GM23338 (cell line): ENCODE measurements at regions not wholly inside any gene's neighbourhood (a gene's known extent, or its start where the extent isn't known, plus 50 kb on each side); places are given as distances from the start of the nearest gene placed in this dataset.

Source experiments
- ATAC-seq: fragments of 200-7000 bp; cut with Tn5 transposase; 3 replicates; pipeline ENCODE4 v1.9.1; 2020
- DNase-seq: peaks from one replicate; pipeline ENCODE4 v3.0.0-alpha.2; 2015; ENCODE audit warnings: low spot score
- H2AFZ ChIP-seq: fragments of 200-600 bp; sonication (generic); 2 replicates; pipeline ENCODE4 v1.8.0; 2016; ENCODE audit warnings: antibody characterized with exemption, mild to moderate bottlenecking, moderate library complexity
- H3F3A ChIP-seq: fragments of 200-600 bp; sonication (generic); replicated peaks from 2 replicates; pipeline ENCODE4 v1.8.0; 2017; ENCODE audit warnings: antibody characterized with exemption, mixed run types, low read depth
- H3K27ac ChIP-seq: fragments of 200-600 bp; sonication (generic); 2 replicates; pipeline ENCODE4 v1.6.1; 2016; ENCODE audit warnings: low read depth
- H3K27me3 ChIP-seq: fragments of 200-600 bp; sonication (generic); 2 replicates; pipeline ENCODE4 v1.8.0; 2016; ENCODE audit warnings: mild to moderate bottlenecking, mixed run types, moderate library complexity; ENCODE audit not compliant: insufficient read depth
- H3K36me3 ChIP-seq: fragments of 200-600 bp; sonication (generic); 2 replicates; pipeline ENCODE4 v1.8.0; 2016; ENCODE audit warnings: mild to moderate bottlenecking; ENCODE audit not compliant: insufficient read depth
- H3K4me1 ChIP-seq: fragments of 200-600 bp; sonication (generic); 2 replicates; pipeline ENCODE4 v1.8.0; 2016; ENCODE audit warnings: mild to moderate bottlenecking, moderate library complexity; ENCODE audit not compliant: insufficient read depth
- H3K4me2 ChIP-seq: fragments of 200-600 bp; sonication (generic); 2 replicates; pipeline ENCODE4 v1.7.1; 2017; ENCODE audit warnings: mixed run types
- H3K4me3 ChIP-seq: fragments of 200-600 bp; sonication (generic); 2 replicates; pipeline ENCODE4 v1.6.1; 2016; ENCODE audit warnings: mixed run types
- H3K79me2 ChIP-seq: fragments of 200-600 bp; sonication (generic); replicated peaks from 2 replicates; pipeline ENCODE4 v1.8.0; 2017; ENCODE audit warnings: mild to moderate bottlenecking; ENCODE audit not compliant: insufficient read depth
- H3K9me2 ChIP-seq: fragments of 200-600 bp; sonication (generic); 2 replicates; pipeline ENCODE4 v1.8.0; 2017; ENCODE audit not compliant: insufficient read depth
- H4K20me1 ChIP-seq: fragments of 200-600 bp; sonication (generic); replicated peaks from 2 replicates; pipeline ENCODE4 v1.8.0; 2017; ENCODE audit warnings: mild to moderate bottlenecking; ENCODE audit not compliant: insufficient read depth
- H3K27ac Mint-ChIP-seq: 2 replicates; pipeline ENCODE4 v1.8.0; 2020; ENCODE audit warnings: inconsistent platforms, mild to moderate bottlenecking, moderate library complexity, mixed read lengths
- H3K27me3 Mint-ChIP-seq: 3 replicates; pipeline ENCODE4 v1.8.0; 2022; ENCODE audit warnings: low read depth, mild to moderate bottlenecking, moderate library complexity, mixed read lengths, inconsistent platforms; ENCODE audit not compliant: insufficient read depth, poor library complexity
- H3K36me3 Mint-ChIP-seq: 3 replicates; pipeline ENCODE4 v1.8.0; 2021; ENCODE audit warnings: low read depth, mild to moderate bottlenecking, inconsistent platforms, moderate library complexity, mixed read lengths
- H3K4me1 Mint-ChIP-seq: 3 replicates; pipeline ENCODE4 v1.8.0; 2020; ENCODE audit warnings: mild to moderate bottlenecking, inconsistent platforms, mixed read lengths
- H3K4me3 Mint-ChIP-seq: 3 replicates; pipeline ENCODE4 v1.8.0; 2021; ENCODE audit warnings: moderate library complexity, mild to moderate bottlenecking, inconsistent platforms, mixed read lengths
- H3K9me3 Mint-ChIP-seq: 3 replicates; pipeline ENCODE4 v1.8.0; 2020; ENCODE audit warnings: moderate library complexity, mild to moderate bottlenecking, inconsistent platforms, mixed read lengths
- CTCF ChIP-seq, 2 experiments: fragments of 200-600 bp in 1 of 2; sonication (generic) in 1 of 2; conservative IDR thresholded peaks; 2 replicates each; pipeline versions ENCODE4 v1.5.1 to v1.6.1; 2016 to 2017; ENCODE audit warnings: antibody characterized with exemption in 2 of 2, low read depth in 2 of 2, mild to moderate bottlenecking in 2 of 2, moderate library complexity in 1 of 2
- ETS1 ChIP-seq: IDR thresholded peaks from 2 replicates; pipeline ENCODE4 v1.6.1; 2016; ENCODE audit warnings: antibody characterized with exemption
- EZH2phosphoT487 ChIP-seq: fragments of 200-600 bp; sonication (generic); IDR thresholded peaks from one replicate; pipeline ENCODE4 v1.8.1; 2018; ENCODE audit warnings: antibody characterized with exemption; ENCODE audit not compliant: unreplicated experiment
- JUNB ChIP-seq: IDR thresholded peaks from one replicate; pipeline ENCODE4 v1.6.1; 2016; ENCODE audit warnings: antibody characterized with exemption; ENCODE audit not compliant: unreplicated experiment
- NANOG ChIP-seq: IDR thresholded peaks from 2 replicates; pipeline ENCODE4 v1.6.1; 2016; ENCODE audit warnings: antibody characterized with exemption, borderline replicate concordance
- POLR2AphosphoS5 ChIP-seq: IDR thresholded peaks from 2 replicates; pipeline ENCODE4 v1.6.1; 2016; ENCODE audit warnings: antibody characterized with exemption, low read depth
- REST ChIP-seq: IDR thresholded peaks from one replicate; pipeline ENCODE4 v1.6.1; 2018; ENCODE audit warnings: antibody characterized with exemption; ENCODE audit not compliant: unreplicated experiment
- STAT1 ChIP-seq: IDR thresholded peaks from one replicate; pipeline ENCODE4 v1.6.1; 2016; ENCODE audit warnings: antibody characterized with exemption; ENCODE audit not compliant: unreplicated experiment
- ZNF114 ChIP-seq: fragments of 250-450 bp; sonication (Bioruptor Pico); IDR thresholded peaks from 2 replicates; pipeline ENCODE4 v1.5.0; 2020; ENCODE audit warnings: mild to moderate bottlenecking, moderate library complexity
- ZNF462 ChIP-seq: fragments of 250-450 bp; sonication (Bioruptor Pico); IDR thresholded peaks from 2 replicates; pipeline ENCODE4 v1.5.0; 2020; ENCODE audit warnings: mild to moderate bottlenecking, moderate library complexity

GRCh38 chr3:150091626-150092025 is 120.9 kb upstream of the PFN2 start:
- Histone ChIP-seq H3F3A (no peaks in the 10 kb centered on the region), H4K20me1 (no peaks in the 10 kb centered on the region; the same call in 1 of the 2 replicates), H3K9me2 (peaks cover 7% of the 10 kb centered on the region), H3K79me2 (no peaks in the 10 kb centered on the region), H3K36me3 (no peaks in the 10 kb centered on the region), H2AFZ (no peak overlapping the region), H3K27ac (no peak overlapping the region), H3K4me3 (no peak overlapping the region), H3K4me1 (peaks cover 4% of the 10 kb centered on the region), H3K27me3 (no peaks in the 10 kb centered on the region), H3K4me2 (no peak overlapping the region)
- peaks cover 3% of the 10 kb centered on the region; the same call in 2 of the 3 replicates for H3K9me3 Mint-ChIP-seq
- H3K36me3 Mint-ChIP-seq = no peaks in the 10 kb centered on the region
- H3K27me3 Mint-ChIP-seq = no peaks in the 10 kb centered on the region
- H3K27ac Mint-ChIP-seq = no peak overlapping the region
- peaks cover 12% of the 10 kb centered on the region for H3K4me1 Mint-ChIP-seq
- DNase-seq (no peak), ATAC-seq (no peak)
- TF ChIP-seq REST = no peak
- no peak for TF ChIP-seq STAT1
- TF ChIP-seq ETS1 = no peak
- no peak for TF ChIP-seq NANOG
- TF ChIP-seq CTCF (conservative IDR thresholded peaks at IDR 0.05; ENCODE audit: low read depth in 2 of 2) = no peak
- no peak for TF ChIP-seq EZH2phosphoT487
- no peak for TF ChIP-seq JUNB
- TF ChIP-seq POLR2AphosphoS5 = no peak
- TF ChIP-seq ZNF114 (CRISPR knock-in tag) = no peak
- no peak for TF ChIP-seq ZNF462 (CRISPR knock-in tag)
- no peak overlapping the region for H3K4me3 Mint-ChIP-seq
